ENCODE measurements at regions not wholly inside any gene's neighbourhood (a gene's known extent, or its start where the extent isn't known, plus 50 kb on each side); places are given as distances from the start of the nearest gene placed in this dataset.
"Not testable (repeated sequence)": the region's sequence is repeated elsewhere in the genome, so short reads cannot be mapped to it uniquely, and the experiment has no call there.

GRCh38 chr10:61818251-61818650 is 83.2 kb upstream of the ARID5B start:
- H3K9ac ChIP-seq; H3K4me1 ChIP-seq (ENCODE audit: control insufficient read depth in 1 of 2, insufficient read depth in 2 of 2, low read depth in 1 of 2, low read length in 1 of 2); H2AFZ ChIP-seq (ENCODE audit: low read depth); H3K4me3 ChIP-seq (ENCODE audit: low read depth in 2 of 2, low read length in 1 of 2); H3K9me2 ChIP-seq; H3K79me2 ChIP-seq (ENCODE audit: insufficient read depth); H3K36me3 ChIP-seq (replicated peaks in 1 of 2; ENCODE audit: control insufficient read depth in 1 of 2, insufficient read depth in 2 of 2, low read length in 1 of 2); H3K9me3 ChIP-seq; DNase-seq; H3K4me2 ChIP-seq; H3K27me3 ChIP-seq (ENCODE audit: insufficient read depth); H4K20me1 ChIP-seq (ENCODE audit: insufficient read depth); POLR2A ChIA-PET; H3F3A ChIP-seq (replicated peaks; ENCODE audit: insufficient read depth); H3K27ac ChIP-seq (ENCODE audit: low read depth in 2 of 2, low read length in 1 of 2): not testable (repeated sequence)
- 51% methylated on average over 2 of the region's 2 CpGs for whole genome bisulfite sequencing (ENCODE audit: low lambda C conversion rate)
- CTCF ChIA-PET, result interaction anchor here (0.7 to 2.0 kb wide), 2 partner anchors 67 to 857 kb away, joined by 4 to 5 read pairs; no protein-coding TSS in a partner anchor

DNA sequence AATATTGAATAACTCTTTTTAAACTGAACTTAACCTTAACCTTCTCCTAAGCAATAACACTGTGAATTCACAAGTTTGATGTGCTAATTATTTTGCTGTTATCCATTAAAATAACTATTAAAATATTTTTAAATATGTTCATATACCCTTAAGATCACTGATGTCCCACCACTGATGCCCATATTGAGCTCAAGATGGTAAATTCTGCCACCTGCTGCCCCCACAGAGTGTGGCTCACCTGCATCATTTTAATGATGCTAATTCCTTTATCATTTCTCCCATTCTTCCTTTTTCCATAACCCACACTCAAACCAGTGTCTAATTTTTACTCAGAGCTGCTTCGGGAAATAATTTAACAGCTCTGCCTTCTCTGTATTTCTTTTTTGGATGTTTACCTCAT is 82.3 kb upstream of the ARID5B start:
- TF ChIP-seq RAD21 (IDR thresholded peaks at IDR 0.05; ENCODE audit: low read length) (no peak), RFX5 (IDR thresholded peaks at IDR 0.05; ENCODE audit: low read length) (no peak), SMC3 (IDR thresholded peaks at IDR 0.05; ENCODE audit: low read depth, low read length) (no peak), TCF12 (IDR thresholded peaks at IDR 0.05) (no peak), EP300 (IDR thresholded peaks at IDR 0.05; ENCODE audit: borderline replicate concordance in 1 of 2, low read depth in 1 of 2, low read length in 1 of 2) (no peak), ZBTB33 (IDR thresholded peaks at IDR 0.05; ENCODE audit: borderline replicate concordance, low read depth) (no peak), POLR2AphosphoS5 (IDR thresholded peaks at IDR 0.05; ENCODE audit: low read depth, low read length) (no peak), MEF2A (IDR thresholded peaks at IDR 0.05; ENCODE audit: borderline replicate concordance, low read depth) (no peak), YY1 (IDR thresholded peaks at IDR 0.05; ENCODE audit: low read depth) (no peak), IRF3 (IDR thresholded peaks at IDR 0.05; ENCODE audit: low read depth, low read length) (no peak), ELF1 (IDR thresholded peaks at IDR 0.05) (no peak), MXI1 (IDR thresholded peaks at IDR 0.05; ENCODE audit: low read depth, low read length) (no peak)
- Histone ChIP-seq H2AFZ (ENCODE audit: low read depth) (no peak overlapping the region), H3K9me2 (no peaks in the 10 kb centered on the region), H3K27ac (ENCODE audit: low read depth in 2 of 2, low read length in 1 of 2) (no peak overlapping the region), H3K9me3 (no peaks in the 10 kb centered on the region), H3K9ac (no peak overlapping the region), H3K79me2 (ENCODE audit: insufficient read depth) (no peaks in the 10 kb centered on the region), H3K27me3 (ENCODE audit: insufficient read depth) (no peaks in the 10 kb centered on the region), H3F3A (replicated peaks; ENCODE audit: insufficient read depth) (peaks cover 7% of the 10 kb centered on the region), H3K4me1 (ENCODE audit: control insufficient read depth in 1 of 2, insufficient read depth in 2 of 2, low read depth in 1 of 2, low read length in 1 of 2) (peaks cover 0 to 10% of the 10 kb centered on the region in 2 experiments; a peak in 2 of 4 replicates), H4K20me1 (ENCODE audit: insufficient read depth) (no peaks in the 10 kb centered on the region), H3K4me2 (no peak overlapping the region), H3K4me3 (ENCODE audit: low read depth in 2 of 2, low read length in 1 of 2) (no peak overlapping the region), H3K36me3 (replicated peaks in 1 of 2; ENCODE audit: control insufficient read depth in 1 of 2, insufficient read depth in 2 of 2, low read length in 1 of 2) (no peaks in the 10 kb centered on the region)
- POLR2A ChIA-PET, result no interaction called here
- DNase-seq, result no peak
- WGBS (ENCODE audit: low lambda C conversion rate), result 84% methylated on average over 1 of the region's 1 CpG
- CTCF ChIA-PET, result interaction anchor here (0.6 to 2.0 kb wide), 3 partner anchors 25 to 68 kb away, joined by 3 to 5 read pairs (median 5); no protein-coding TSS in a partner anchor
